ENCODE measurements at regions not wholly inside any gene's neighbourhood (a gene's known extent, or its start where the extent isn't known, plus 50 kb on each side); places are given as distances from the start of the nearest gene placed in this dataset.

GRCh38 chr19:16018106-16018755 lies 58.1 kb upstream of the TPM4 start:
- TF ChIP-seq, protein P1, sequence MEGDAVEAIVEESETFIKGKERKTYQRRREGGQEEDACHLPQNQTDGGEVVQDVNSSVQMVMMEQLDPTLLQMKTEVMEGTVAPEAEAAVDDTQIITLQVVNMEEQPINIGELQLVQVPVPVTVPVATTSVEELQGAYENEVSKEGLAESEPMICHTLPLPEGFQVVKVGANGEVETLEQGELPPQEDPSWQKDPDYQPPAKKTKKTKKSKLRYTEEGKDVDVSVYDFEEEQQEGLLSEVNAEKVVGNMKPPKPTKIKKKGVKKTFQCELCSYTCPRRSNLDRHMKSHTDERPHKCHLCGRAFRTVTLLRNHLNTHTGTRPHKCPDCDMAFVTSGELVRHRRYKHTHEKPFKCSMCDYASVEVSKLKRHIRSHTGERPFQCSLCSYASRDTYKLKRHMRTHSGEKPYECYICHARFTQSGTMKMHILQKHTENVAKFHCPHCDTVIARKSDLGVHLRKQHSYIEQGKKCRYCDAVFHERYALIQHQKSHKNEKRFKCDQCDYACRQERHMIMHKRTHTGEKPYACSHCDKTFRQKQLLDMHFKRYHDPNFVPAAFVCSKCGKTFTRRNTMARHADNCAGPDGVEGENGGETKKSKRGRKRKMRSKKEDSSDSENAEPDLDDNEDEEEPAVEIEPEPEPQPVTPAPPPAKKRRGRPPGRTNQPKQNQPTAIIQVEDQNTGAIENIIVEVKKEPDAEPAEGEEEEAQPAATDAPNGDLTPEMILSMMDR (IDR thresholded peaks at IDR 0.05): no peak
- TF ChIP-seq MAX (IDR thresholded peaks at IDR 0.05) (no peak), EP300 (IDR thresholded peaks at IDR 0.05) (no peak), KDM1A (IDR thresholded peaks at IDR 0.05; ENCODE audit: low read depth) (no peak), SMC3 (IDR thresholded peaks at IDR 0.05) (no peak), NFE2L2 (conservative IDR thresholded peaks at IDR 0.05; ENCODE audit: low read length) (no peak), POLR2A (IDR thresholded peaks at IDR 0.05; ENCODE audit: low read length) (no peak), RCOR1 (IDR thresholded peaks at IDR 0.05; ENCODE audit: low read depth, low read length) (no peak), BHLHE40 (IDR thresholded peaks at IDR 0.05; ENCODE audit: low read depth, low read length) (no peak), RARB (CRISPR knock-in tag; IDR thresholded peaks at IDR 0.05) (no peak), POLR2AphosphoS2 (conservative IDR thresholded peaks at IDR 0.05; ENCODE audit: low read length) (no peak), RAD21 (conservative IDR thresholded peaks at IDR 0.05 in 1 of 2, IDR thresholded peaks at IDR 0.05 in 1 of 2) (no peak)

All from A549 (cell line).